HUES6 (cell line): ENCODE measurements at regions not wholly inside any gene's neighbourhood (a gene's known extent, or its start where the extent isn't known, plus 50 kb on each side); places are given as distances from the start of the nearest gene placed in this dataset.
"Not testable (repeated sequence)": the region's sequence is repeated elsewhere in the genome, so short reads cannot be mapped to it uniquely, and the experiment has no call there.

ENCODE experiments used
- H3K27ac ChIP-seq: 2 replicates; pipeline ENCODE4 v1.7.0; 2013; ENCODE audit warnings: low read depth, mild to moderate bottlenecking, low read length, inconsistent platforms
- H3K27me3 ChIP-seq: 2 replicates; pipeline ENCODE4 v1.6.1; 2013; ENCODE audit warnings: low read length; ENCODE audit not compliant: control insufficient read depth, insufficient read depth
- H3K36me3 ChIP-seq: 2 replicates; pipeline ENCODE4 v1.6.1; 2013; ENCODE audit warnings: low read length; ENCODE audit not compliant: control insufficient read depth, insufficient read depth
- H3K4me1 ChIP-seq: 2 replicates; pipeline ENCODE4 v1.6.1; 2013; ENCODE audit warnings: low read length; ENCODE audit not compliant: control insufficient read depth, insufficient read depth
- H3K4me3 ChIP-seq: 2 replicates; pipeline ENCODE4 v1.5.1; 2013; ENCODE audit warnings: low read depth, low read length
- H3K9ac ChIP-seq: one replicate; pipeline ENCODE4 v1.6.1; 2013; ENCODE audit warnings: mild to moderate bottlenecking, low read length
- H3K9me3 ChIP-seq: 2 replicates; pipeline ENCODE4 v1.6.1; 2013; ENCODE audit warnings: low read depth, low read length; ENCODE audit not compliant: control insufficient read depth, insufficient read depth

GRCh38 chr5:18699681-18700080 is 1065.4 kb downstream of the TAF11L14 start:
- Histone ChIP-seq H3K4me1 (peaks cover 9% of the 10 kb centered on the region), H3K9me3 (no peaks in the 10 kb centered on the region), H3K27me3 (no peaks in the 10 kb centered on the region), H3K27ac (no peak overlapping the region), H3K9ac (no peak overlapping the region), H3K4me3 (no peak overlapping the region), H3K36me3 (no peaks in the 10 kb centered on the region)

GRCh38 chr5:18702821-18703220 is 1068.6 kb downstream of the TAF11L14 start:
- Histone ChIP-seq H3K4me1 (peaks cover 6% of the 10 kb centered on the region), H3K36me3 (no peaks in the 10 kb centered on the region), H3K27me3 (no peaks in the 10 kb centered on the region), H3K27ac (no peak overlapping the region), H3K9me3 (no peaks in the 10 kb centered on the region), H3K9ac (no peak overlapping the region), H3K4me3 (no peak overlapping the region)

GRCh38 chr5:18712936-18713485 is 1078.8 kb downstream of the TAF11L14 start:
- Histone ChIP-seq H3K9me3 (no peaks in the 10 kb centered on the region), H3K27me3 (no peaks in the 10 kb centered on the region), H3K36me3 (no peaks in the 10 kb centered on the region), H3K4me1 (0 out of 2 replicates have a peak, but pooled peaks cover 4% of the 10 kb centered on the region), H3K9ac (no peak overlapping the region), H3K4me3 (no peak overlapping the region), H3K27ac (no peak overlapping the region)

GRCh38 chr5:18720002-18720401 is 1085.7 kb downstream of the TAF11L14 start:
- H3K36me3 ChIP-seq = no peaks in the 10 kb centered on the region
- no peaks in the 10 kb centered on the region for H3K9me3 ChIP-seq
- H3K9ac ChIP-seq = no peak overlapping the region
- no peaks in the 10 kb centered on the region for H3K27me3 ChIP-seq
- no peak overlapping the region for H3K4me3 ChIP-seq
- H3K27ac ChIP-seq = no peak overlapping the region
- no peaks in the 10 kb centered on the region for H3K4me1 ChIP-seq

- H3K4me3 ChIP-seq = no peak overlapping the region
- H3K9ac ChIP-seq = peak overlapping the region; percentile 13
- peaks cover 39% of the 10 kb centered on the region for H3K4me1 ChIP-seq
- no peaks in the 10 kb centered on the region for H3K27me3 ChIP-seq
- peaks cover 13% of the 10 kb centered on the region; the same call in 1 of the 2 replicates for H3K9me3 ChIP-seq
- H3K36me3 ChIP-seq = peaks cover 6% of the 10 kb centered on the region; the same call in 1 of the 2 replicates
- peak overlapping the region; percentile 34; the same call in 1 of the 2 replicates for H3K27ac ChIP-seq
Measured at GRCh38 chr5:18732556-18733479, 1098.6 kb downstream of the TAF11L14 start.

GRCh38 chr5:18736051-18736398 is 1101.8 kb downstream of the TAF11L14 start:
- Histone ChIP-seq H3K9ac (peak overlapping the region; percentile 63), H3K4me3 (peak overlapping the region; percentile 15; the same call in 1 of the 2 replicates), H3K27ac (peak overlapping the region; percentile 94), H3K36me3 (peaks cover 6% of the 10 kb centered on the region; the same call in 1 of the 2 replicates), H3K27me3 (no peaks in the 10 kb centered on the region), H3K9me3 (peaks cover 9% of the 10 kb centered on the region; the same call in 1 of the 2 replicates), H3K4me1 (peaks cover 39% of the 10 kb centered on the region)

GRCh38 chr5:18736736-18737135 is 1102.5 kb downstream of the TAF11L14 start:
- Histone ChIP-seq H3K9ac (peak overlapping the region; percentile 63), H3K4me1 (peaks cover 39% of the 10 kb centered on the region), H3K27ac (peak overlapping the region; percentile 94)
- H3K4me3 ChIP-seq, H3K9me3 ChIP-seq, H3K36me3 ChIP-seq, H3K27me3 ChIP-seq: not testable (repeated sequence)

- H3K4me3 ChIP-seq = no peak overlapping the region
- H3K9me3 ChIP-seq = peaks cover 15% of the 10 kb centered on the region
- H3K4me1 ChIP-seq = peaks cover 18% of the 10 kb centered on the region
- H3K27ac ChIP-seq = no peak overlapping the region
- no peaks in the 10 kb centered on the region for H3K36me3 ChIP-seq
- H3K27me3 ChIP-seq = no peaks in the 10 kb centered on the region
- no peak overlapping the region for H3K9ac ChIP-seq
Measured at GRCh38 chr5:18740301-18740700, 1106.0 kb downstream of the TAF11L14 start.

- Histone ChIP-seq H3K9ac (no peak overlapping the region), H3K9me3 (peaks cover 35% of the 10 kb centered on the region), H3K36me3 (no peaks in the 10 kb centered on the region), H3K27ac (no peak overlapping the region), H3K4me3 (no peak overlapping the region), H3K27me3 (no peaks in the 10 kb centered on the region), H3K4me1 (no peaks in the 10 kb centered on the region; the same call in 1 of the 2 replicates)
Measured at GRCh38 chr5:18742830-18743229, 1108.6 kb downstream of the TAF11L14 start.

- Histone ChIP-seq H3K36me3 (no peaks in the 10 kb centered on the region), H3K27me3 (no peaks in the 10 kb centered on the region), H3K9ac (no peak overlapping the region), H3K4me1 (no peaks in the 10 kb centered on the region), H3K27ac (no peak overlapping the region), H3K4me3 (no peak overlapping the region), H3K9me3 (peaks cover 46% of the 10 kb centered on the region)
Measured at GRCh38 chr5:18744441-18744840, 1110.2 kb downstream of the TAF11L14 start.
